ENCODE measurements at regions not wholly inside any gene's neighbourhood (a gene's known extent, or its start where the extent isn't known, plus 50 kb on each side); places are given as distances from the start of the nearest gene placed in this dataset.
"Not testable (repeated sequence)": the region's sequence is repeated elsewhere in the genome, so short reads cannot be mapped to it uniquely, and the experiment has no call there.

GRCh38 chr4:29722253-29722652 is 997.9 kb upstream of the PCDH7 start:
- H3K4me3 Mint-ChIP-seq, result no peak overlapping the region
- no peaks in the 10 kb centered on the region for H3K27me3 Mint-ChIP-seq
- DNase-seq (no peak), ATAC-seq (no peak)
- no peaks in the 10 kb centered on the region for H3K36me3 Mint-ChIP-seq
- CTCF ChIA-PET, result no interaction called here
- no peak overlapping the region for H3K27ac Mint-ChIP-seq
- H3K9me3 Mint-ChIP-seq (ENCODE audit: low read depth), result peaks cover 5% of the 10 kb centered on the region
- H3K4me1 Mint-ChIP-seq, result no peaks in the 10 kb centered on the region

- Mint-ChIP-seq H3K4me3 (no peak overlapping the region), H3K27ac (no peak overlapping the region), H3K27me3 (no peaks in the 10 kb centered on the region), H3K9me3 (ENCODE audit: low read depth) (peaks cover 6% of the 10 kb centered on the region), H3K36me3 (no peaks in the 10 kb centered on the region), H3K4me1 (no peaks in the 10 kb centered on the region)
- CTCF ChIA-PET, result no interaction called here
- DNase-seq, result no peak
- ATAC-seq, result no peak
Observed at GRCh38 chr4:29726938-29727337, 993.2 kb upstream of the PCDH7 start.

GRCh38 chr4:29734343-29735213 is 985.6 kb upstream of the PCDH7 start:
- CTCF ChIA-PET, result no interaction called here
- no peaks in the 10 kb centered on the region for H3K36me3 Mint-ChIP-seq
- no peaks in the 10 kb centered on the region for H3K27me3 Mint-ChIP-seq
- no peaks in the 10 kb centered on the region for H3K4me1 Mint-ChIP-seq
- no peak overlapping the region for H3K4me3 Mint-ChIP-seq
- peaks cover 15% of the 10 kb centered on the region for H3K9me3 Mint-ChIP-seq (ENCODE audit: low read depth)
- no peak for ATAC-seq
- DNase-seq, result no peak
- H3K27ac Mint-ChIP-seq, result no peak overlapping the region

GRCh38 chr4:29756966-29757365 is 963.2 kb upstream of the PCDH7 start:
- no peaks in the 10 kb centered on the region for H3K36me3 Mint-ChIP-seq
- CTCF ChIA-PET, result no interaction called here
- ATAC-seq (no peak), DNase-seq (no peak)
- peaks cover 4% of the 10 kb centered on the region for H3K9me3 Mint-ChIP-seq (ENCODE audit: low read depth)
- H3K4me1 Mint-ChIP-seq, result no peaks in the 10 kb centered on the region
- H3K27ac Mint-ChIP-seq, result no peak overlapping the region
- H3K4me3 Mint-ChIP-seq, result no peak overlapping the region
- H3K27me3 Mint-ChIP-seq, result no peaks in the 10 kb centered on the region

GRCh38 chr4:29762151-29762550 is 958.0 kb upstream of the PCDH7 start:
- CTCF ChIA-PET, result no interaction called here
- Mint-ChIP-seq H3K4me3 (no peak overlapping the region), H3K27ac (no peak overlapping the region), H3K9me3 (ENCODE audit: low read depth) (peaks cover 3% of the 10 kb centered on the region), H3K27me3 (no peaks in the 10 kb centered on the region), H3K36me3 (no peaks in the 10 kb centered on the region), H3K4me1 (no peaks in the 10 kb centered on the region)
- no peak for DNase-seq
- no peak for ATAC-seq

- Mint-ChIP-seq H3K36me3 (no peaks in the 10 kb centered on the region), H3K9me3 (ENCODE audit: low read depth) (peaks cover 14% of the 10 kb centered on the region), H3K27ac (no peak overlapping the region), H3K4me1 (no peaks in the 10 kb centered on the region), H3K27me3 (no peaks in the 10 kb centered on the region), H3K4me3 (no peak overlapping the region)
- CTCF ChIA-PET, result no interaction called here
- DNase-seq, result no peak
- no peak for ATAC-seq
Observed at GRCh38 chr4:29770627-29771026, 949.5 kb upstream of the PCDH7 start.

GRCh38 chr4:29788123-29788522 is 932.0 kb upstream of the PCDH7 start:
- H3K4me1 Mint-ChIP-seq, DNase-seq, ATAC-seq, H3K4me3 Mint-ChIP-seq, CTCF ChIA-PET, H3K27ac Mint-ChIP-seq, H3K36me3 Mint-ChIP-seq, H3K27me3 Mint-ChIP-seq: not testable (repeated sequence)
- H3K9me3 Mint-ChIP-seq (ENCODE audit: low read depth), result peaks cover 16% of the 10 kb centered on the region

GRCh38 chr4:29805245-29805644 is 914.9 kb upstream of the PCDH7 start:
- no peaks in the 10 kb centered on the region for H3K36me3 Mint-ChIP-seq
- ATAC-seq, result no peak
- H3K4me1 Mint-ChIP-seq, result no peaks in the 10 kb centered on the region
- no peaks in the 10 kb centered on the region for H3K27me3 Mint-ChIP-seq
- no peak overlapping the region for H3K27ac Mint-ChIP-seq
- peaks cover 8% of the 10 kb centered on the region for H3K9me3 Mint-ChIP-seq (ENCODE audit: low read depth)
- DNase-seq, result no peak
- CTCF ChIA-PET, result no interaction called here
- H3K4me3 Mint-ChIP-seq, result no peak overlapping the region

GRCh38 chr4:29805916-29806480 is 914.2 kb upstream of the PCDH7 start:
- CTCF ChIA-PET, result no interaction called here
- Mint-ChIP-seq H3K4me1 (no peaks in the 10 kb centered on the region), H3K9me3 (ENCODE audit: low read depth) (peaks cover 10% of the 10 kb centered on the region), H3K27me3 (no peaks in the 10 kb centered on the region), H3K27ac (no peak overlapping the region), H3K36me3 (no peaks in the 10 kb centered on the region), H3K4me3 (no peak overlapping the region)
- no peak for DNase-seq
- no peak for ATAC-seq

- no peak overlapping the region for H3K27ac Mint-ChIP-seq
- H3K36me3 Mint-ChIP-seq, result no peaks in the 10 kb centered on the region
- H3K27me3 Mint-ChIP-seq, result no peaks in the 10 kb centered on the region
- DNase-seq (no peak), ATAC-seq (no peak)
- CTCF ChIA-PET, result no interaction called here
- no peak overlapping the region for H3K4me3 Mint-ChIP-seq
- peaks cover 2% of the 10 kb centered on the region for H3K9me3 Mint-ChIP-seq (ENCODE audit: low read depth)
- H3K4me1 Mint-ChIP-seq, result no peaks in the 10 kb centered on the region
Observed at GRCh38 chr4:29817961-29818360, 902.2 kb upstream of the PCDH7 start.

- Mint-ChIP-seq H3K27me3 (no peaks in the 10 kb centered on the region), H3K9me3 (ENCODE audit: low read depth) (peaks cover 5% of the 10 kb centered on the region), H3K4me1 (no peaks in the 10 kb centered on the region), H3K4me3 (no peak overlapping the region), H3K36me3 (no peaks in the 10 kb centered on the region), H3K27ac (no peak overlapping the region)
- CTCF ChIA-PET, result no interaction called here
- ATAC-seq, result no peak
- no peak for DNase-seq
Observed at GRCh38 chr4:29829067-29829466, 891.1 kb upstream of the PCDH7 start.

GRCh38 chr4:29852537-29852936 is 867.6 kb upstream of the PCDH7 start:
- Mint-ChIP-seq H3K27ac (no peak overlapping the region), H3K4me1 (no peaks in the 10 kb centered on the region), H3K9me3 (ENCODE audit: low read depth) (peaks cover 8% of the 10 kb centered on the region), H3K27me3 (no peaks in the 10 kb centered on the region), H3K36me3 (no peaks in the 10 kb centered on the region), H3K4me3 (no peak overlapping the region)
- CTCF ChIA-PET, result no interaction called here
- no peak for DNase-seq
- no peak for ATAC-seq

- DNase-seq (no peak), ATAC-seq (no peak)
- peaks cover 8% of the 10 kb centered on the region for H3K9me3 Mint-ChIP-seq (ENCODE audit: low read depth)
- CTCF ChIA-PET, result no interaction called here
- no peaks in the 10 kb centered on the region for H3K36me3 Mint-ChIP-seq
- no peak overlapping the region for H3K4me3 Mint-ChIP-seq
- no peaks in the 10 kb centered on the region for H3K27me3 Mint-ChIP-seq
- H3K27ac Mint-ChIP-seq, result no peak overlapping the region
- H3K4me1 Mint-ChIP-seq, result no peaks in the 10 kb centered on the region
Observed at GRCh38 chr4:29853833-29854232, 866.3 kb upstream of the PCDH7 start.

- H3K9me3 Mint-ChIP-seq (ENCODE audit: low read depth), result peaks cover 10% of the 10 kb centered on the region
- CTCF ChIA-PET, result no interaction called here
- no peak for ATAC-seq
- H3K27ac Mint-ChIP-seq, result no peak overlapping the region
- H3K27me3 Mint-ChIP-seq, result no peaks in the 10 kb centered on the region
- no peak overlapping the region for H3K4me3 Mint-ChIP-seq
- DNase-seq, result no peak
- H3K4me1 Mint-ChIP-seq, result no peaks in the 10 kb centered on the region
- no peaks in the 10 kb centered on the region for H3K36me3 Mint-ChIP-seq
Observed at GRCh38 chr4:29861307-29861706, 858.9 kb upstream of the PCDH7 start.
